HEK293 (cell line): ENCODE measurements at regions not wholly inside any gene's neighbourhood (a gene's known extent, or its start where the extent isn't known, plus 50 kb on each side); places are given as distances from the start of the nearest gene placed in this dataset.

Source experiments
- CTCF ChIA-PET: fragments of 350-600 bp; formaldehyde crosslinking; extraction: SDS; loops from one replicate; lab custom pipeline; 2021; ENCODE audit warnings: antibody characterized with exemption; lab: Yijun Ruan, JAX
- POLR2A ChIA-PET: fragments of 300-600 bp; formaldehyde crosslinking; extraction: SDS; loops from one replicate; lab custom pipeline; 2020; ENCODE audit warnings: antibody characterized with exemption, inconsistent platforms; lab: Yijun Ruan, JAX
- H3K27ac ChIP-seq: fragments of 200-500 bp; sonication (Bioruptor generic); 2 replicates; pipeline ENCODE4 v1.5.1; 2014; ENCODE audit warnings: low read depth, low read length, control low read depth, inconsistent platforms; ENCODE audit errors: extremely low read depth
- H3K36me3 ChIP-seq, 2 experiments: fragments of 200-500 bp in 1 of 2; sonication (Bioruptor generic) in 1 of 2; 1 replicate in 1 of 2; 2 replicates in 1 of 2; pipeline ENCODE4 v1.5.1; 2014 to 2017; ENCODE audit warnings: inconsistent platforms in 2 of 2, low read length in 2 of 2; ENCODE audit not compliant: control insufficient read depth in 2 of 2, insufficient read depth in 1 of 2
- H3K4me1 ChIP-seq: fragments of 200-500 bp; sonication (Bioruptor generic); 2 replicates; pipeline ENCODE4 v1.5.1; 2014; ENCODE audit warnings: mild to moderate bottlenecking, low read length, inconsistent platforms; ENCODE audit not compliant: control insufficient read depth, insufficient read depth
- H3K4me3 ChIP-seq: 2 replicates; pipeline ENCODE4 v1.5.1; 2011; ENCODE audit warnings: low read depth, mild to moderate bottlenecking, control low read depth, low read length, moderate library complexity
- H3K9me3 ChIP-seq: fragments of 200-500 bp; sonication (Bioruptor generic); 2 replicates; pipeline ENCODE4 v1.5.1; 2014; ENCODE audit warnings: low read depth, low read length, inconsistent platforms; ENCODE audit not compliant: control insufficient read depth, insufficient read depth
- EGR2 ChIP-seq: fragments of 450-650 bp; formaldehyde crosslinking; IDR thresholded peaks from 2 replicates; pipeline ENCODE4 v1.5.1; 2016; ENCODE audit warnings: low read depth, missing biosample characterization, missing genetic modification characterization
- HOXD13 ChIP-seq: sonication (generic); formaldehyde crosslinking; IDR thresholded peaks from 2 replicates; pipeline ENCODE4 v1.8.0; 2022; ENCODE audit warnings: missing genetic modification reagents, borderline replicate concordance
- IKZF3 ChIP-seq: fragments of 450-650 bp; IDR thresholded peaks from 2 replicates; pipeline ENCODE4 v1.5.0; 2018; ENCODE audit warnings: missing biosample characterization, mild to moderate bottlenecking, missing genetic modification characterization, moderate library complexity
- MYNN ChIP-seq: fragments of 450-650 bp; formaldehyde crosslinking; IDR thresholded peaks from 2 replicates; pipeline ENCODE4 v1.5.1; 2016; ENCODE audit warnings: missing biosample characterization, missing genetic modification characterization, borderline replicate concordance
- OSR2 ChIP-seq: fragments of 450-650 bp; formaldehyde crosslinking; IDR thresholded peaks from 2 replicates; pipeline ENCODE4 v1.5.1; 2016; ENCODE audit warnings: missing biosample characterization, missing genetic modification characterization
- SP2 ChIP-seq: fragments of 450-650 bp; formaldehyde crosslinking; IDR thresholded peaks from 2 replicates; pipeline ENCODE4 v1.5.1; 2016; ENCODE audit warnings: missing biosample characterization, missing genetic modification characterization
- TRIM28 ChIP-seq: IDR thresholded peaks from 2 replicates; pipeline ENCODE4 v1.6.1; 2011; ENCODE audit warnings: low read length, control low read depth, borderline replicate concordance
- ZBTB48 ChIP-seq: fragments of 450-650 bp; formaldehyde crosslinking; IDR thresholded peaks from 2 replicates; pipeline ENCODE4 v1.5.1; 2016; ENCODE audit warnings: missing biosample characterization, missing genetic modification characterization
- ZFP3 ChIP-seq: fragments of 450-650 bp; formaldehyde crosslinking; IDR thresholded peaks from 2 replicates; pipeline ENCODE4 v1.5.1; 2016; ENCODE audit warnings: low read depth, missing biosample characterization, missing genetic modification characterization
- ZNF121 ChIP-seq: fragments of 450-650 bp; formaldehyde crosslinking; IDR thresholded peaks from 2 replicates; pipeline ENCODE4 v1.5.1; 2016; ENCODE audit warnings: missing biosample characterization, missing genetic modification characterization
- ZNF140 ChIP-seq: fragments of 450-650 bp; formaldehyde crosslinking; IDR thresholded peaks from 2 replicates; pipeline ENCODE4 v1.5.1; 2016; ENCODE audit warnings: missing biosample characterization, missing genetic modification characterization
- ZNF146 ChIP-seq: fragments of 450-650 bp; formaldehyde crosslinking; IDR thresholded peaks from 2 replicates; pipeline ENCODE4 v1.5.1; 2016; ENCODE audit warnings: missing biosample characterization, missing genetic modification characterization
- ZNF19 ChIP-seq: fragments of 450-650 bp; formaldehyde crosslinking; IDR thresholded peaks from 2 replicates; pipeline ENCODE4; 2016; ENCODE audit warnings: missing biosample characterization, missing genetic modification characterization, low read depth
- ZNF24 ChIP-seq: fragments of 450-650 bp; formaldehyde crosslinking; IDR thresholded peaks from 2 replicates; pipeline ENCODE4 v1.5.1; 2016; ENCODE audit warnings: missing biosample characterization, missing genetic modification characterization
- ZNF366 ChIP-seq: fragments of 450-650 bp; formaldehyde crosslinking; conservative IDR thresholded peaks from 2 replicates; pipeline ENCODE4 v1.5.1; 2016; ENCODE audit warnings: missing biosample characterization, missing genetic modification characterization
- ZNF391 ChIP-seq: fragments of 450-650 bp; formaldehyde crosslinking; IDR thresholded peaks from 2 replicates; pipeline ENCODE4 v1.5.1; 2016; ENCODE audit warnings: low read depth, missing biosample characterization, missing genetic modification characterization, borderline replicate concordance
- ZNF433 ChIP-seq: fragments of 450-650 bp; formaldehyde crosslinking; IDR thresholded peaks from 2 replicates; pipeline ENCODE4 v1.5.1; 2016; ENCODE audit warnings: missing biosample characterization, missing genetic modification characterization, low read depth
- ZNF521 ChIP-seq: fragments of 450-650 bp; formaldehyde crosslinking; IDR thresholded peaks from 2 replicates; pipeline ENCODE4 v1.5.1; 2017; ENCODE audit warnings: missing biosample characterization, mild to moderate bottlenecking, missing genetic modification characterization
- ZNF544 ChIP-seq: fragments of 450-650 bp; formaldehyde crosslinking; IDR thresholded peaks from 2 replicates; pipeline ENCODE4 v1.5.0; 2017; ENCODE audit warnings: missing biosample characterization, missing genetic modification characterization
- ZNF555 ChIP-seq: fragments of 450-650 bp; formaldehyde crosslinking; conservative IDR thresholded peaks from 2 replicates; pipeline ENCODE4 v1.5.1; 2017; ENCODE audit warnings: missing biosample characterization, mild to moderate bottlenecking, missing genetic modification characterization, inconsistent platforms
- ZNF558 ChIP-seq: fragments of 450-650 bp; formaldehyde crosslinking; IDR thresholded peaks from 2 replicates; pipeline ENCODE4 v1.5.1; 2016; ENCODE audit warnings: missing biosample characterization, missing genetic modification characterization
- ZNF610 ChIP-seq: fragments of 450-650 bp; formaldehyde crosslinking; IDR thresholded peaks from 2 replicates; pipeline ENCODE4 v1.5.1; 2016; ENCODE audit warnings: missing biosample characterization, missing genetic modification characterization, borderline replicate concordance
- ZNF623 ChIP-seq: fragments of 450-650 bp; formaldehyde crosslinking; IDR thresholded peaks from 2 replicates; pipeline ENCODE4 v1.5.1; 2016; ENCODE audit warnings: missing biosample characterization, missing genetic modification characterization
- ZNF777 ChIP-seq: fragments of 450-650 bp; formaldehyde crosslinking; IDR thresholded peaks from 2 replicates; pipeline ENCODE4 v1.5.1; 2017; ENCODE audit warnings: missing biosample characterization, missing genetic modification characterization, borderline replicate concordance
- ZNF785 ChIP-seq: fragments of 450-650 bp; formaldehyde crosslinking; IDR thresholded peaks from 2 replicates; pipeline ENCODE4 v1.5.1; 2016; ENCODE audit warnings: missing biosample characterization, missing genetic modification characterization
- ZSCAN16 ChIP-seq: fragments of 450-650 bp; formaldehyde crosslinking; IDR thresholded peaks from 2 replicates; pipeline ENCODE4 v1.5.1; 2016; ENCODE audit warnings: missing biosample characterization, missing genetic modification characterization
- ZSCAN23 ChIP-seq: fragments of 450-650 bp; formaldehyde crosslinking; IDR thresholded peaks from 2 replicates; pipeline ENCODE4 v1.5.1; 2016; ENCODE audit warnings: missing biosample characterization, missing genetic modification characterization
- ZXDB ChIP-seq: fragments of 450-650 bp; formaldehyde crosslinking; IDR thresholded peaks from 2 replicates; pipeline ENCODE4 v1.5.1; 2016; ENCODE audit warnings: missing biosample characterization, missing genetic modification characterization
- TF ChIP-seq, protein P1 (sequence below): fragments of 450-650 bp; formaldehyde crosslinking; IDR thresholded peaks from 2 replicates; pipeline ENCODE4 v1.5.1; 2016; ENCODE audit warnings: missing biosample characterization, missing genetic modification characterization
- TF ChIP-seq, protein P2 (sequence below): fragments of 450-650 bp; formaldehyde crosslinking; IDR thresholded peaks from 2 replicates; pipeline ENCODE4 v1.5.1; 2016; ENCODE audit warnings: missing biosample characterization, missing genetic modification characterization, borderline replicate concordance

DNA sequence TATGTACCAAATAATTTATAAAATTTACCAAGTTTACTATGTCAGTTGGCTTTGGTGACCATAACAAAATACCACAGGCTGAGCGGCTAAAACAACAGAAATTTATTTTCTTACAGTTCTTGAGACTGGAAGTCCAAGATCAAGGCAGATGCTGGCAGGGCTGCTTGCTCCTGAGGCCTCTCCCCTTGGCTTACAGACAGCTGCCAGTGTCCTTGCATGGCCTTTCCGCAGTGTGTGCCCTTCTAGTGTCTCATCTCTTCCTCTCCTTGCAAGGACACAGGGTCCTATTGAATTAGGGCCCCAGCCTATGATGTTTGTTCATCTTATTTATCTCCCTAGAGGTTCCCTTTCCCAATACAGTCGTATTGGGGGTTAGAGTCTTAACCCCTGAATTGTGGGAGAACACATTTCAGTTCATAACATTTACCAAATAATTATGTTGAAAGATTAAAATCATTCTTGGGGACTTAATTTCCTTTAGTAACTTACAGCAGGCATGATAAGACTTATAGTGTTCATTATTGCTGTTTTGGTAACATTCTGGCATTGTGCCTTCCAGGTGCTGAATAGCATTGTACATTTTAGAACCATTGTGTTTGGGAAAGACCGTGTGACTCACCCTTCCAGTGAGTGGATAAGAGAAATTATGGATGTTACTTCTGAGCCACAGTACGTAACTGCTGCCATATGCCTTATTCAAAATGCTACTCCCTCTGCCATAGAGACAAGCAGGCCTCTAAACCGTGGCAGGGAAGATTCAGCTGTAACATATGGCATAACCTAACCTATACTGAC, 317.5 kb downstream of the TMX3 start:
- TF ChIP-seq OSR2 (tag by site-specific recombination) = no peak
- TF ChIP-seq ZNF610 = no peak
- no peak for TF ChIP-seq IKZF3 (tag by site-specific recombination)
- TF ChIP-seq, protein P1, sequence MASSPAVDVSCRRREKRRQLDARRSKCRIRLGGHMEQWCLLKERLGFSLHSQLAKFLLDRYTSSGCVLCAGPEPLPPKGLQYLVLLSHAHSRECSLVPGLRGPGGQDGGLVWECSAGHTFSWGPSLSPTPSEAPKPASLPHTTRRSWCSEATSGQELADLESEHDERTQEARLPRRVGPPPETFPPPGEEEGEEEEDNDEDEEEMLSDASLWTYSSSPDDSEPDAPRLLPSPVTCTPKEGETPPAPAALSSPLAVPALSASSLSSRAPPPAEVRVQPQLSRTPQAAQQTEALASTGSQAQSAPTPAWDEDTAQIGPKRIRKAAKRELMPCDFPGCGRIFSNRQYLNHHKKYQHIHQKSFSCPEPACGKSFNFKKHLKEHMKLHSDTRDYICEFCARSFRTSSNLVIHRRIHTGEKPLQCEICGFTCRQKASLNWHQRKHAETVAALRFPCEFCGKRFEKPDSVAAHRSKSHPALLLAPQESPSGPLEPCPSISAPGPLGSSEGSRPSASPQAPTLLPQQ (tag by site-specific recombination) = no peak
- TF ChIP-seq ZNF785 = no peak
- TF ChIP-seq ZNF366 (tag by site-specific recombination) = no peak
- no peak for TF ChIP-seq ZNF623
- TF ChIP-seq ZBTB48 (tag by site-specific recombination) = no peak
- TF ChIP-seq ZSCAN16 (tag by site-specific recombination) = no peak
- TF ChIP-seq, all 188 proteins: peak for 0
- POLR2A ChIA-PET = no interaction called here
- CTCF ChIA-PET = no interaction called here
- Histone ChIP-seq H3K27ac (no peak overlapping the region), H3K36me3 (no peaks in the 10 kb centered on the region), H3K4me3 (no peak overlapping the region), H3K4me1 (no peaks in the 10 kb centered on the region), H3K9me3 (no peaks in the 10 kb centered on the region)

DNA sequence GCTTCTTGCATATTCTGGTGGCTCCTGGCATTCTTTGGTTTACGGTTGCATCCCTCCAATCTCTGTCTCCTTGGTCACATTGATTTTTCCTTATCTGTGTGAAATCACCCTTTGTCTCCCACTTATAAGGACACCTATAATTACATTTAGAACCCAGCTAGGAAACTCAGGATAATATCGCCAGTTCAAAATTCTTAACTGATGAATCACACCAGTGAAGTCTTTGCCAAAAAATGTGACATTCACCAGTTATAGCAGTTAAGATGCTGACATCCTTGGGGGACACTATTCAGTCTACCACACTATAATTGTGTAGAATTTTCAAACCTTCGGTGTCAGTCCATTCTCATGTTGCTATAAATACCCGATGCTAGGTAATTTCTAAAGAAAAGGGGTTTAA, 320.2 kb downstream of the TMX3 start:
- Histone ChIP-seq H3K9me3 (no peaks in the 10 kb centered on the region), H3K4me1 (no peaks in the 10 kb centered on the region), H3K4me3 (no peak overlapping the region), H3K36me3 (no peaks in the 10 kb centered on the region)
- no peak for TF ChIP-seq ZNF140
- TF ChIP-seq ZNF121 = no peak
- TF ChIP-seq, protein P2, sequence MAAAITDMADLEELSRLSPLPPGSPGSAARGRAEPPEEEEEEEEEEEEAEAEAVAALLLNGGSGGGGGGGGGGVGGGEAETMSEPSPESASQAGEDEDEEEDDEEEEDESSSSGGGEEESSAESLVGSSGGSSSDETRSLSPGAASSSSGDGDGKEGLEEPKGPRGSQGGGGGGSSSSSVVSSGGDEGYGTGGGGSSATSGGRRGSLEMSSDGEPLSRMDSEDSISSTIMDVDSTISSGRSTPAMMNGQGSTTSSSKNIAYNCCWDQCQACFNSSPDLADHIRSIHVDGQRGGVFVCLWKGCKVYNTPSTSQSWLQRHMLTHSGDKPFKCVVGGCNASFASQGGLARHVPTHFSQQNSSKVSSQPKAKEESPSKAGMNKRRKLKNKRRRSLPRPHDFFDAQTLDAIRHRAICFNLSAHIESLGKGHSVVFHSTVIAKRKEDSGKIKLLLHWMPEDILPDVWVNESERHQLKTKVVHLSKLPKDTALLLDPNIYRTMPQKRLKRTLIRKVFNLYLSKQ (tag by site-specific recombination) = no peak
- no peak for TF ChIP-seq MYNN (tag by site-specific recombination)
- TF ChIP-seq ZXDB (tag by site-specific recombination) = no peak
- TF ChIP-seq, all 188 proteins: peak for 0
- no peak overlapping the region for H3K27ac ChIP-seq
- ChIA-PET CTCF (interaction anchor here (0.6 kb wide), 2 partner anchors 41 to 1420 kb away, joined by 3 to 4 read pairs; no protein-coding TSS in a partner anchor), POLR2A (no interaction called here)

DNA sequence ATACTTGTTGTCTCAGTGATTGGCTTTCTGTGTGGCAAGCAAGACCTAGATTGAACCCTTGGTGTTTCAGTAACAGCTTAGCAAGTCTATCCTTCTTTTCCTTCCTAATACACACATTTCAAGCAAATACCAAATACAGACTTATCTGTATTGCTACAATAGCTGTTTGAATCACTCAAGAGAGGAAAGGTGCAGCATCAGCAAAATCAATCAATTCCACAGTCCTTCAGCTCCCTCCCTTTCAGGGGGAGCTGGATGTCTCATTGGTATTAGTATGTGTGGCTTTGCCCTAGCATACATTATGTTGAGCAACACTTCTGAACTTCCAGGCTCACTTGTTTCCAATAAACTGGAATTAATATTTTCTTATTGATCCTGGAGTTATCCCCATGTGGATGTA, 323.1 kb downstream of the TMX3 start:
- Histone ChIP-seq H3K4me1 (no peaks in the 10 kb centered on the region), H3K9me3 (no peaks in the 10 kb centered on the region), H3K27ac (no peak overlapping the region), H3K4me3 (no peak overlapping the region)
- CTCF ChIA-PET = interaction anchor here (0.5 kb wide), 1 partner anchor 175 kb away, joined by 4 read pairs; no protein-coding TSS in a partner anchor
- TF ChIP-seq HOXD13 = no peak
- no peak for TF ChIP-seq ZNF558 (tag by site-specific recombination)
- TF ChIP-seq ZNF433 (tag by site-specific recombination) = no peak
- TF ChIP-seq MYNN (tag by site-specific recombination) = no peak
- no peak for TF ChIP-seq ZFP3 (tag by site-specific recombination)
- TF ChIP-seq ZNF544 (tag by site-specific recombination) = no peak
- TF ChIP-seq ZNF555 (tag by site-specific recombination) = no peak
- no peak for TF ChIP-seq ZNF521 (tag by site-specific recombination)
- TF ChIP-seq SP2 (tag by site-specific recombination) = no peak
- TF ChIP-seq EGR2 (tag by site-specific recombination) = no peak
- no peak for TF ChIP-seq ZNF146 (tag by site-specific recombination)
- no peak for TF ChIP-seq TRIM28
- TF ChIP-seq ZNF391 (tag by site-specific recombination) = no peak
- TF ChIP-seq ZSCAN23 (tag by site-specific recombination) = no peak
- TF ChIP-seq ZNF19 (tag by site-specific recombination) = no peak
- TF ChIP-seq ZNF24 (tag by site-specific recombination) = no peak
- TF ChIP-seq ZNF366 (tag by site-specific recombination) = no peak
- TF ChIP-seq ZNF777 = no peak
- TF ChIP-seq, all 188 proteins: peak for 0
- H3K36me3 ChIP-seq = no peaks in the 10 kb centered on the region
- POLR2A ChIA-PET = no interaction called here
